PC-3 (cell line): ENCODE measurements at regions not wholly inside any gene's neighbourhood (a gene's known extent, or its start where the extent isn't known, plus 50 kb on each side); places are given as distances from the start of the nearest gene placed in this dataset.

Experiments
- EZH2 ChIP-seq: fragments of 300-600 bp; sonication (generic); IDR thresholded peaks from one replicate; pipeline ENCODE4 v1.6.1; 2017; ENCODE audit warnings: antibody characterized with exemption, mild to moderate bottlenecking, low read length; ENCODE audit not compliant: unreplicated experiment
- TF ChIP-seq, protein P1 (sequence below): fragments of 300-600 bp; sonication (generic); conservative IDR thresholded peaks from 2 replicates; pipeline ENCODE4 v1.5.1; 2017; ENCODE audit warnings: antibody characterized with exemption, low read depth, mild to moderate bottlenecking, low read length

GRCh38 chr4:155529716-155530115, 136.9 kb upstream of the GUCY1A1 start:
- TF ChIP-seq, protein P1, sequence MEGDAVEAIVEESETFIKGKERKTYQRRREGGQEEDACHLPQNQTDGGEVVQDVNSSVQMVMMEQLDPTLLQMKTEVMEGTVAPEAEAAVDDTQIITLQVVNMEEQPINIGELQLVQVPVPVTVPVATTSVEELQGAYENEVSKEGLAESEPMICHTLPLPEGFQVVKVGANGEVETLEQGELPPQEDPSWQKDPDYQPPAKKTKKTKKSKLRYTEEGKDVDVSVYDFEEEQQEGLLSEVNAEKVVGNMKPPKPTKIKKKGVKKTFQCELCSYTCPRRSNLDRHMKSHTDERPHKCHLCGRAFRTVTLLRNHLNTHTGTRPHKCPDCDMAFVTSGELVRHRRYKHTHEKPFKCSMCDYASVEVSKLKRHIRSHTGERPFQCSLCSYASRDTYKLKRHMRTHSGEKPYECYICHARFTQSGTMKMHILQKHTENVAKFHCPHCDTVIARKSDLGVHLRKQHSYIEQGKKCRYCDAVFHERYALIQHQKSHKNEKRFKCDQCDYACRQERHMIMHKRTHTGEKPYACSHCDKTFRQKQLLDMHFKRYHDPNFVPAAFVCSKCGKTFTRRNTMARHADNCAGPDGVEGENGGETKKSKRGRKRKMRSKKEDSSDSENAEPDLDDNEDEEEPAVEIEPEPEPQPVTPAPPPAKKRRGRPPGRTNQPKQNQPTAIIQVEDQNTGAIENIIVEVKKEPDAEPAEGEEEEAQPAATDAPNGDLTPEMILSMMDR, result no peak
- TF ChIP-seq EZH2, result no peak
